H1 (cell line): ENCODE measurements at regions not wholly inside any gene's neighbourhood (a gene's known extent, or its start where the extent isn't known, plus 50 kb on each side); places are given as distances from the start of the nearest gene placed in this dataset.

Source experiments
- CTCF ChIA-PET: fragments of 300-600 bp; sonication (Branson Sonifier 250); formaldehyde crosslinking; loops from one replicate; lab custom pipeline; 2021; ENCODE audit not compliant: partially characterized antibody; lab: Charles Lee
- POLR2A ChIA-PET: fragments of 300-600 bp; sonication (Branson Sonifier 250); formaldehyde crosslinking; loops from one replicate; lab custom pipeline; 2021; ENCODE audit warnings: inconsistent platforms; ENCODE audit not compliant: partially characterized antibody; lab: Charles Lee
- DNase-seq, 2 experiments: peaks; one replicate each; pipeline versions ENCODE4 v3.0.0 to v3.0.0-alpha.2; 2010 to 2022; ENCODE audit warnings: low spot score in 2 of 2, low read depth in 1 of 2, mixed read lengths in 1 of 2
- FAIRE-seq: peaks from 2 replicates; lab custom pipeline; 2011; peaks lifted over from hg19 to GRCh38; lab: Jason Lieb, UNC
- H2AFZ ChIP-seq: 2 replicates; pipeline ENCODE4 v1.8.1; 2012; ENCODE audit warnings: low read length, inconsistent platforms
- H2AK5ac ChIP-seq: 2 replicates; pipeline ENCODE4 v1.6.1; 2013; ENCODE audit warnings: low read depth, low read length
- H2BK120ac ChIP-seq: replicated peaks from 2 replicates; pipeline ENCODE3; 2013; ENCODE audit warnings: low read depth, low read length, inconsistent platforms
- H2BK12ac ChIP-seq: 2 replicates; pipeline ENCODE4 v1.6.1; 2013; ENCODE audit warnings: low read depth, low read length
- H2BK15ac ChIP-seq: 2 replicates; pipeline ENCODE4 v1.6.1; 2013; ENCODE audit warnings: low read length
- H2BK20ac ChIP-seq: 2 replicates; pipeline ENCODE4 v1.6.1; 2013; ENCODE audit warnings: low read length
- H2BK5ac ChIP-seq: 2 replicates; pipeline ENCODE4 v1.6.1; 2013; ENCODE audit warnings: low read depth, low read length
- H3K14ac ChIP-seq: 2 replicates; pipeline ENCODE4 v1.6.1; 2013; ENCODE audit warnings: inconsistent platforms; ENCODE audit not compliant: insufficient read length
- H3K18ac ChIP-seq: 2 replicates; pipeline ENCODE4 v1.6.1; 2013; ENCODE audit warnings: low read length; ENCODE audit errors: extremely low read depth
- H3K23ac ChIP-seq: 2 replicates; pipeline ENCODE4 v1.6.1; 2013; ENCODE audit warnings: inconsistent platforms; ENCODE audit not compliant: insufficient read length
- H3K23me2 ChIP-seq: 2 replicates; pipeline ENCODE4 v1.6.1; 2013; ENCODE audit warnings: low read depth, low read length
- H3K27ac ChIP-seq: 2 replicates; pipeline ENCODE4 v1.6.1; 2011; ENCODE audit warnings: low read depth, low read length, inconsistent platforms
- H3K27me3 ChIP-seq, 4 experiments: replicated peaks in 1 of 4; 1 replicate in 1 of 4; 2 replicates in 3 of 4; pipeline versions ENCODE4 v1.6.1 to v1.8.1; 2011 to 2013; ENCODE audit warnings: low read length in 3 of 4, mild to moderate bottlenecking in 3 of 4, inconsistent platforms in 2 of 4, mixed read lengths in 2 of 4, moderate library complexity in 1 of 4; ENCODE audit not compliant: control insufficient read depth in 3 of 4, insufficient read depth in 3 of 4; ENCODE audit errors: extremely low read depth in 1 of 4
- H3K36me3 ChIP-seq, 4 experiments: 2 replicates each; pipeline versions ENCODE4 v1.6.1 to v1.8.1; 2011 to 2013; ENCODE audit warnings: mild to moderate bottlenecking in 4 of 4, low read length in 3 of 4, moderate library complexity in 2 of 4, control low read depth in 1 of 4, inconsistent platforms in 1 of 4; ENCODE audit not compliant: insufficient read depth in 4 of 4, control insufficient read depth in 2 of 4
- H3K4ac ChIP-seq: replicated peaks from 2 replicates; pipeline ENCODE3; 2013; ENCODE audit warnings: low read length, low read depth, mixed read lengths, inconsistent platforms; ENCODE audit not compliant: insufficient read length
- H3K4me1 ChIP-seq, 4 experiments: replicated peaks in 1 of 4; 1 replicate in 1 of 4; 2 replicates in 3 of 4; pipeline versions ENCODE4 v1.6.1 to v1.8.1; 2011 to 2013; ENCODE audit warnings: low read length in 3 of 4, inconsistent platforms in 2 of 4, mixed read lengths in 1 of 4; ENCODE audit not compliant: insufficient read depth in 4 of 4, control insufficient read depth in 3 of 4
- H3K4me2 ChIP-seq, 2 experiments: 2 replicates each; pipeline versions ENCODE4 v1.6.1 to v1.8.1; 2011 to 2013; ENCODE audit warnings: low read depth in 2 of 2, low read length in 2 of 2, control low read depth in 1 of 2, inconsistent platforms in 1 of 2, mild to moderate bottlenecking in 1 of 2; ENCODE audit not compliant: insufficient read depth in 1 of 2
- H3K4me3 ChIP-seq, 4 experiments: fragments of 200-600, 300-600 bp in 1 of 4; sonication (generic), shearing (Covaris generic), sonication (Bioruptor Twin) in 1 of 4; 2 replicates each; pipeline versions ENCODE4 v1.5.1 to v1.8.1; 2011 to 2016; ENCODE audit warnings: low read length in 4 of 4, low read depth in 3 of 4, control low read depth in 2 of 4, inconsistent platforms in 2 of 4, mild to moderate bottlenecking in 2 of 4, mixed read lengths in 1 of 4, moderate library complexity in 1 of 4; ENCODE audit not compliant: insufficient read depth in 2 of 4; ENCODE audit errors: extremely low read depth in 1 of 4
- H3K56ac ChIP-seq: replicated peaks from 2 replicates; pipeline ENCODE3; 2013; ENCODE audit warnings: low read depth, mild to moderate bottlenecking, mixed read lengths, low read length, inconsistent platforms; ENCODE audit not compliant: insufficient read length
- H3K79me1 ChIP-seq: 2 replicates; pipeline ENCODE4 v1.6.1; 2013; ENCODE audit warnings: low read depth, low read length, control low read depth
- H3K79me2 ChIP-seq, 2 experiments: 2 replicates each; pipeline versions ENCODE4 v1.6.1 to v1.8.1; 2012 to 2013; ENCODE audit warnings: low read length in 2 of 2, mild to moderate bottlenecking in 2 of 2, inconsistent platforms in 1 of 2; ENCODE audit not compliant: insufficient read depth in 2 of 2, control insufficient read depth in 1 of 2
- H3K9ac ChIP-seq, 4 experiments: replicated peaks in 1 of 4; 1 replicate in 1 of 4; 2 replicates in 3 of 4; pipeline versions ENCODE4 v1.6.1 to v1.8.1; 2011 to 2013; ENCODE audit warnings: low read depth in 3 of 4, low read length in 3 of 4, control low read depth in 2 of 4, mild to moderate bottlenecking in 2 of 4, moderate library complexity in 2 of 4, inconsistent platforms in 1 of 4; ENCODE audit errors: extremely low read depth in 1 of 4
- H3K9me3 ChIP-seq, 2 experiments: 2 replicates each; pipeline versions ENCODE4 v1.6.1 to v1.8.1; 2012 to 2013; ENCODE audit warnings: mild to moderate bottlenecking in 2 of 2, moderate library complexity in 2 of 2, control low read depth in 1 of 2, inconsistent platforms in 1 of 2, low read depth in 1 of 2, low read length in 1 of 2, mixed read lengths in 1 of 2; ENCODE audit not compliant: insufficient read depth in 2 of 2
- H4K20me1 ChIP-seq, 2 experiments: replicated peaks in 1 of 2; 2 replicates each; pipeline versions ENCODE3 to v1.8.1; 2011 to 2013; ENCODE audit warnings: inconsistent platforms in 2 of 2, low read length in 2 of 2, mild to moderate bottlenecking in 1 of 2; ENCODE audit not compliant: insufficient read depth in 2 of 2, control insufficient read depth in 1 of 2
- H4K5ac ChIP-seq: 2 replicates; pipeline ENCODE4 v1.6.1; 2013; ENCODE audit warnings: low read length, low read depth, mixed read lengths, inconsistent platforms; ENCODE audit not compliant: insufficient read length
- H4K8ac ChIP-seq: 2 replicates; pipeline ENCODE4 v1.8.0; 2013; ENCODE audit warnings: mild to moderate bottlenecking, moderate library complexity, low read length, inconsistent platforms; ENCODE audit not compliant: insufficient read depth; ENCODE audit errors: extremely low read depth
- H4K91ac ChIP-seq: replicated peaks from 2 replicates; pipeline ENCODE3; 2013; ENCODE audit warnings: low read length, mixed read lengths, inconsistent platforms; ENCODE audit not compliant: insufficient read length
- KDM1A ChIP-seq: fragments of 200-600, 300-600 bp; sonication (generic); IDR thresholded peaks from 2 replicates; pipeline ENCODE4 v1.7.1; 2016; ENCODE audit warnings: mild to moderate bottlenecking, low read length, borderline replicate concordance
- RBBP5 ChIP-seq: IDR thresholded peaks from 2 replicates; pipeline ENCODE4 v1.7.1; 2012; ENCODE audit warnings: low read depth, mild to moderate bottlenecking, inconsistent platforms, low read length, moderate library complexity, borderline replicate concordance
- WGBS, 2 experiments: shearing (Covaris generic) in 1 of 2; methylation state at CpG; one replicate each; pipeline versions ENCODE4 v1.1.6 to v1.1.7; 2013 to 2015; ENCODE audit warnings: low lambda C conversion rate in 2 of 2, mixed read lengths in 2 of 2, inconsistent platforms in 1 of 2, low coverage in 1 of 2, missing lambda C conversion rate in 1 of 2; ENCODE audit not compliant: insufficient replicate concordance in 2 of 2, insufficient coverage in 1 of 2, insufficient read length in 1 of 2; ENCODE audit errors: extremely low coverage in 1 of 2, missing lambda C conversion rate in 1 of 2; 5-methylcytosine and 5-hydroxymethylcytosine counted together

DNA sequence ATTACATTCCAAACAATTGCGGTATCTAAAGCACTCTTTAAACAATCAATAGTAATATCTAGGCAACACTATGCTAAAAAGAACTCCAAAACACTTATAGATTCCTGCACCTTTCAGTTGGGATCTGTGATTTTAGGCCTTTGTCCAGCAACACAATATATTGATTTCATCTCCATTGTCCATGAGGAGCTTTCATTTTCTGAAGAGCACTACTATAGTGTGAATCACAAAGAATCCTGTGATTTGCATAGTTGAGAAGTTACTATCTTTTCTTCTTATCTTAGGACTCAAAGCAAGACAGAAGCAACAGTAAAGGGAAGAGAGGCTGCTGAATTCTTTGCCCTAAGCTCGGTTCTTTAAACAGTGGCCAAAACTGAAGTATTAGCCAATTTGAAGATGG lies 846.8 kb downstream of the IPMK start:
- H3K79me2 ChIP-seq = no peaks in the 10 kb centered on the region
- H4K91ac ChIP-seq = no peak overlapping the region
- H4K5ac ChIP-seq = no peak overlapping the region
- H4K20me1 ChIP-seq = no peaks in the 10 kb centered on the region
- H2BK12ac ChIP-seq = no peak overlapping the region
- DNase-seq (no peak), FAIRE-seq (no peak)
- no peak overlapping the region for H2BK15ac ChIP-seq
- no peaks in the 10 kb centered on the region for H3K27me3 ChIP-seq
- no peak overlapping the region for H2BK120ac ChIP-seq
- H3K4me3 ChIP-seq = no peak overlapping the region
- no peaks in the 10 kb centered on the region for H3K36me3 ChIP-seq
- no peak overlapping the region for H3K4ac ChIP-seq
- H3K27ac ChIP-seq = no peak overlapping the region
- H3K9me3 ChIP-seq = no peaks in the 10 kb centered on the region
- H3K4me1 ChIP-seq = no peaks in the 10 kb centered on the region
- no peak overlapping the region for H3K9ac ChIP-seq
- ChIA-PET CTCF (interaction anchor here (0.6 kb wide), 1 partner anchor 11 kb away, joined by 3 read pairs; no protein-coding TSS in a partner anchor), POLR2A (no interaction called here)
- no peak overlapping the region for H3K14ac ChIP-seq
- H2BK5ac ChIP-seq = no peak overlapping the region
- no peaks in the 10 kb centered on the region for H3K79me1 ChIP-seq
- H3K23ac ChIP-seq = no peak overlapping the region
- H2AFZ ChIP-seq = 0 out of 2 replicates have a peak overlapping the region, but pooled peaks have one; percentile 78
- no peak overlapping the region for H2AK5ac ChIP-seq
- H4K8ac ChIP-seq = no peak overlapping the region
- no peak overlapping the region for H3K56ac ChIP-seq
- H3K23me2 ChIP-seq = no peaks in the 10 kb centered on the region
- 87% methylated on average over 2 of the region's 2 CpGs; no CpG with 5 or more reads in 1 of the 2 experiments for WGBS, 2 experiments
- no peak overlapping the region for H2BK20ac ChIP-seq
- H3K4me2 ChIP-seq = no peak overlapping the region
- no peak overlapping the region for H3K18ac ChIP-seq
- TF ChIP-seq KDM1A (no peak), RBBP5 (no peak)
